HG03103 (cell line): ENCODE measurements at regions not wholly inside any gene's neighbourhood (a gene's known extent, or its start where the extent isn't known, plus 50 kb on each side); places are given as distances from the start of the nearest gene placed in this dataset.
"Not testable (repeated sequence)": the region's sequence is repeated elsewhere in the genome, so short reads cannot be mapped to it uniquely, and the experiment has no call there.

Experiments used
- ATAC-seq: cut with Tn5 transposase; IDR thresholded peaks from one replicate; pipeline ENCODE4 v1.9.1; 2021; ENCODE audit warnings: low read depth; ENCODE audit not compliant: unreplicated experiment

DNA sequence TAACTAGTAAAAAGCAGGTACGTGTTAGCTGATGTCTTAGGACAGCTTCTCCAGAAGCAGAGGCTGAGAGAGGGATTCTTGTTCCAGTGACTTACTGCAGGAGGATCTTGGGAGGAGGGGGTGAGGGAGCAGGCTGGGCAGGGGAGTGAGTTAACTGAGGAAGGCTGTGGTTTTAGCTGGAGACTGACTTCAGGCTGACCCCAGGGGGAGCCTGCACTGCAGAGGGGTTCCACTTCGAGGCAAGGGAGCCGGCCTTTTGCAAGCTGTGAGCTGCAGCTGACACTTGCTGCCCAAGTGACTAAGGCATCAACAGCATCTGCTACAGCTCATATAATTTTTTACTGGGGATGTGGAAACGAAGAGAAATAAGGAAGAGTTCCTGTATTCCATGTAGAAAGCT is 50.4 kb upstream of the SOD1 start:
- no peak for ATAC-seq

- no peak for ATAC-seq
These were observed 51.7 kb upstream of the SOD1 start for GRCh38 chr21:31607791-31608190.

DNA sequence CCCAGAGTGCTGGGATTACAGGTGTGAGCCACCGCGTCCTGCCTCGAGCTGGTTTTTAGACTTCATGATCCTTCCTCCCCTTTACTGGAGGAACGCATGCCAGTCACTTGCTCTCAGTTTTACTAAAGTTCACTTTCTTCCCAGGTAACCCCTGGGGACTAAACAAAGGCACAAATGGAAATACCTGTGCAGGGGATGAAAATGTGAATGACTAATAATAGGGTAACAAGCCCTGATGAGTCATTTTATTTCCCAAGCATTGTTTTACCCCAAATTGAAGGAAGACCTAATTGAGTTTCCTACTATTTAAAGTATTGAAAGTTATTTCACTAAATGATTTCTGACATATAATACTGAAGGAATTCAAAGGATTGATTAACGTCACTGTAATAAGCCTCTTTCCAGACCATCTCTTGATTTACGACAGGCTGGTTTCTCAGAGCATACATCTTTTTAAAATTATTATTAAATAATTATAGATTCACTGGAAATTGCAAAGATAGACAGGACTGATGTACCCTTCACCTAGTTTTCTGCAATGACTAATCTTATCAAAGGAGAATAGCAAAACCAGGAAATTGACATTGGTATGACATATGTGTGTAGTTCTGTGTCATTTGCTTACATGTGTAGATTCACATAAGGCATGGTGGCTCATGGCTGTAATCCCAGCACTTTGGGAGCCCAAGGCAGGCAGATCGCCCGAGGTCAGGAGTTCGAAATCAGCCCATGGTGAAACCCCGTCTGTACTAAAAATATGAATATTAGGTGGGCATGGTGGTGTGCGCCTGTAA is 53.2 kb upstream of the SOD1 start:
- ATAC-seq: no peak

GRCh38 chr21:31604591-31605190 is 54.8 kb upstream of the SOD1 start:
- ATAC-seq: no peak

DNA sequence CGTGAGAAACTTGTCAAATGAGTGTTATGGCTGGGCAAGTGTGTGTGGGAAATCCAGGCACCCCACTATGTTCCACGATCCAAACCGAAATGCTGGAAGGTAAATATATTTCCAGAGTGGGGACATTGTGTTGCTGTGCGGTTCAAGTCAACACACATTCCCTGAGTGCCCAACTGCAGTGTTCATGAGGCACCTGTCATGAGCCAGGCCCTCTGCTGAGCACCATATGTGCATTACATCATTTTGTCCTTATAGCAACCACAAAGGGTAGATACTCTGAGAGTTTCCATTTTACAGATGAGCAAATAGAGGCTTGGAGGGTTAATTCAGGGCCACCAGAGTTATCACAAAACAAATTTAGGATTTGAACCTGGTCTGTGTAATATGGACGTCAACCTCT is 59.9 kb upstream of the SOD1 start:
- no peak for ATAC-seq

GRCh38 chr21:31599013-31599412 is 60.5 kb upstream of the SOD1 start:
- ATAC-seq: no peak

GRCh38 chr21:31597683-31598082 is 61.8 kb upstream of the SOD1 start:
- ATAC-seq: no peak

DNA sequence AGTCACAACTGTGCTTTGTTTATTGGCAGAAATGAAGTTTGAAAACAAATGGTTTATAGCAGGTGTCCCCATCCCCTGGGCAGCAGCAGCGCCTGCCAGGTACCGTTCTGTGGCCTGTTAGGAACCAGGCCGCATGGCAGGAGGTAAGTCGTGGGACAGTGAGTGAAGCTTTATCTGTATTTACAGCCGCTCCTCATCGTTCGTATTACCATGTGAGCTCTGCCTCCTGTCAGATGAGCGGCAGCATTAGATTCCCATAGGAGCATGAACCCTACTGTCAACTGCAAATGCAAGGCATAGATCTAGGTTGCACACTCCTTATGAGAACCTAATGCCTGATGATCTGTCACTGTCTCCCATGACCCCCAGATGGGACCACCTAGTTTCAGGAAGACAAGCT is 63.4 kb upstream of the SOD1 start:
- no peak for ATAC-seq

DNA sequence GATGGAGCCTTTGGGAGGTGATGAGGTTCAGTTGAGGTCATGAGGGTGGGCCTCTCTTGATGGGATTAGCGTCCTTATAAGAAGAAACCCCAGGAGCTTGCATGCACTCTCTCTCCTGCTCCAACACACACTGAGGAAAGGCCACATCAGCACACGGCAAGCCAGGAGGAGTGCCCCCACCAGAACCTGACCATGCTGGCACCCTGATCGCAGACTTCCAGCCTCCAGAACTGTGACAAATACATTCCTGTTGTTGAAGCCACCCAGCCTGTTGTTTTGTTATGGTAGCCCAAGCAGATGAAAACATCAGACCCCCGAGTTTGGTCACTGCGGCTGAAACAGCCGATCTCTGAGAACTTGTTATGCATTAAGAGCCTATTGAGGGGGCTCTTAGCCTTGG is 64.8 kb upstream of the SOD1 start:
- no peak for ATAC-seq

DNA sequence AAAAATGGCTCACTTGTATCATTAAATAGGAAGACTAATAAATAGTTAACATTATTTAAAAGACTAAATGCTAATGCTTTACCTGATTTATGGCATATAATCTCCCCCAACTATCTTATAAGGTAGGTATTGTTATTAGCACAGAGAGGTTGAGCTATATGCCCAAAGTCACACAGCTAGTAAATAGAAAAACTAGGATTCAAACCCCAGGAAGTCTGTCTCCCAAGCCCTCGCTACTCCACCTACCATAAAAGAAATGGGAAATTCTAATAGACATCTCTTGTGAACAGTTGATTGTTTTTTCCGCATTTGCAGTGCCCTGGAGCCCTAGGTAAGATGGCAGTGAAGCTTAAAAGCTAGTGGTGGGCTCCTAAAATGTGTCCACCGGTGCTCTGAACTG is 65.2 kb upstream of the SOD1 start:
- no peak for ATAC-seq

DNA sequence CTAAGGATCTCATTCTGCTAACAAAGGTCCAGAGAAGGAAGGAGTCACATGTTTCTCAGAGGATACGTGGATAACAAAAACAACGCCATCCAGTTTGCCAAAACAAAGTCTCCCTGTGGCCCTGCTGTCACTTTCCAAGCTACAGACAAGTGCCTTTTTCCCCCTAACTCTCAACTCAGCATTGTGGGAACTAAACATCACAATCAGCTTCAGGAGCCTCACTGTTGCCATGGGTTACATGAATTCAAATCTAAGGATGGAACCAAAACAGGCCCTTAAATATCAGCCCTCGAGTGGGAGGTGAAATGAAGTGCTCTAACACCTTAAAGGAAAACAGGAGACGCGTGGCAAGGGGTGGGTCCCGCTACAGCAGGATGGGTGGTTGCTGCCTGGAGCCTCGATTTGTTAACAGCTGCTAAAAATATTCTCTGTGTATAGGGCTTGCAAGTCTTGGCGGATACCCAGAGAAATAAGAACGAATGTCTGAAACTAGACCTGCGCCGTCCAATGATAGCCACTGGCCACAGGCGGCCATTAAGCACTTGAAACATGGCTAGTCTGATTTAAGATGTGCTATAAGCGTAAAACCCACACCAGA is 66.4 kb upstream of the SOD1 start:
- ATAC-seq: no peak

GRCh38 chr21:31592516-31592915 is 67.0 kb upstream of the SOD1 start:
- no peak for ATAC-seq

GRCh38 chr21:31589820-31590219 is 69.7 kb upstream of the SOD1 start:
- ATAC-seq: no peak

- ATAC-seq: no peak
These were observed 73.4 kb upstream of the SOD1 start for GRCh38 chr21:31586118-31586517.

DNA sequence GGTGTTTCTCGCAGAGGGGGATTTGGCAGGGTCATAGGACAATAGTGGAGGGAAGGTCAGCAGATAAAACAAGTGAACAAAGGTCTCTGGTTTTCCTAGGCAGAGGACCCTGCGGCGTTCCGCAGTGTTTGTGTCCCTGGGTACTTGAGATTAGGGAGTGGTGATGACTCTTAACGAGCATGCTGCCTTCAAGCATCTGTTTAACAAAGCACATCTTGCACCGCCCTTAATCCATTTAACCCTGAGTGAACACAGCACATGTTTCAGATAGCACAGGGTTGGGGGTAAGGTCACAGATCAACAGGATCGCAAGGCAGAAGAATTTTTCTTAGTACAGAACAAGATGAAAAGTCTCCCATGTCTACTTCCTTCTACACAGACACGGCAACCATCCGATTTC is 75.6 kb upstream of the SOD1 start:
- ATAC-seq: not testable (repeated sequence)

- ATAC-seq: no peak
These were observed 76.0 kb upstream of the SOD1 start for GRCh38 chr21:31583498-31583897.

DNA sequence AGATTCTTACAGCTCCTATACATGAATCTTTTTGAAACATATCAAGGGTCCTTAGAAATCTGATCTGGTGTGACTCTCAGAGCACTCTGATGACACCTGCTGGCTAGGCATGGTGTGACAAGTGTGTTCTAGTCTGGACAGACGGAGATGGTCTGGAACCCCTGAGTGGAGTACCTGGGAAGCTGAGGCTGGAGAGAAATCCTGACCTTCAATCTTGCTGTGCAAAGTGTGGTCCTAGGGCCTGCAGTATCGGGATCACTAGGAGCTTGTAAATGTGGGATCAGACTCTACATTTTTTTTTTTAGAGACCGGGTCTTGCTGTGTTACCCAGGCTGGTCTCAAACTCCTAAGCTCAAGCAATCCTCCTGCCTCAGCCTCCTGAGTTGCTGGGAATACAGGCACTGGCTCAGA is 78.6 kb upstream of the SOD1 start:
- ATAC-seq: no peak

- no peak for ATAC-seq
These were observed 82.2 kb upstream of the SOD1 start for GRCh38 chr21:31577271-31577670.

GRCh38 chr21:31576428-31576827 is 83.1 kb upstream of the SOD1 start:
- no peak for ATAC-seq

DNA sequence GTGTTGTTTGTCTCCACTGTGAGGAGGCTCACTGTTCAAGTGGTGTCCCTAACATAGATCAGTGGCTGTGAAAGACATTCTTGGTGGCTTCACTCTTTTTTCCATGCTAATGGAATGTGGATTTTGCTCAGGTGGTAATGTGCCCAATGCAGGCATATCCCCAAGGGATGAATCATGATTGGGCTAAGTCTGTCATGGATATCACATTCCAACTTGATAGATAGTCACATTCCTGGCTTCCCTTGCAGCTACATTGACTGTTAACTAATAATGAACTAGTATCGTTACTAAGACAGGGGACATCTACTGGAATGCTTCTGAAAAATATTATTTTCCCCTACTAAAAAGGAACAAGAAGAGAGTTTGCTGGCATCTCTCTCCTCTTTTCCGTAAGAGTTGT is 86.3 kb upstream of the SOD1 start:
- ATAC-seq: no peak

GRCh38 chr21:31571879-31572278 is 87.6 kb upstream of the SOD1 start:
- no peak for ATAC-seq
